ENCODE measurements at regions not wholly inside any gene's neighbourhood (a gene's known extent, or its start where the extent isn't known, plus 50 kb on each side); places are given as distances from the start of the nearest gene placed in this dataset.

DNA sequence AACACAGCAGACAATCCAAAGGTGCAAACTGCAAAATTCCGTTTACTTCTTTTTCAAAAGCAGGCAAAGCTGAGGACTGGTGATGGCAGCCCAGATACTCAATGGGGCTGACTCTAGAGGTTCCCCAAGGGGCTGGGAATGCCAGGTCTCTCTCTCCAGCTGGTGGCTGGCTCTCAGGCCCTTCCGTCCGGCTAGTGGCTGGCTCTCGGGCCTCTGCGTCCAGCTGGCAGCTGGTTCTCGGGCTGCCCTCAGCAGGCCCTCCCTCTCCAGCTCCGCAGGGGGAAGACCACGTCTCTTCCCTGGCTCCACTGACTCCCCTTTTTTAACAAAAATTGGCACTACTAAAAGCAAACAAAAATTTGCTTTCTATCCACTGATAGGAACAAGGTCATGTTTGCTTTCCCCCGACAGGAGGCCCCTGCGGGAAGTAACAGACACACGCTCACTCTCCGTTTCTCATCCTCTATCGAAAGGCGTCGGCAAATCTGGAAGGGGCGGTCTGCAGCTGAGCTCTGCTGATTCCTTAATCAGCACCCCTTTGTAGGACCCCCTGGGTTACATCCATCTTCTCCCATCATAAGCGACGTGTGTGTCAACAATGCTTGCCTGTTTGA lies 381.4 kb downstream of the BRD1 start:
- WGBS, 5 donors = 47 to 70% (median 58%) methylated on average over 18 of the region's 18 CpGs
- TF ChIP-seq POLR2A (IDR thresholded peaks at IDR 0.05) (no peak), POLR2AphosphoS5 (IDR thresholded peaks at IDR 0.05) (no peak), EP300 (IDR thresholded peaks at IDR 0.05) (no peak)
- TF ChIP-seq, protein P1, sequence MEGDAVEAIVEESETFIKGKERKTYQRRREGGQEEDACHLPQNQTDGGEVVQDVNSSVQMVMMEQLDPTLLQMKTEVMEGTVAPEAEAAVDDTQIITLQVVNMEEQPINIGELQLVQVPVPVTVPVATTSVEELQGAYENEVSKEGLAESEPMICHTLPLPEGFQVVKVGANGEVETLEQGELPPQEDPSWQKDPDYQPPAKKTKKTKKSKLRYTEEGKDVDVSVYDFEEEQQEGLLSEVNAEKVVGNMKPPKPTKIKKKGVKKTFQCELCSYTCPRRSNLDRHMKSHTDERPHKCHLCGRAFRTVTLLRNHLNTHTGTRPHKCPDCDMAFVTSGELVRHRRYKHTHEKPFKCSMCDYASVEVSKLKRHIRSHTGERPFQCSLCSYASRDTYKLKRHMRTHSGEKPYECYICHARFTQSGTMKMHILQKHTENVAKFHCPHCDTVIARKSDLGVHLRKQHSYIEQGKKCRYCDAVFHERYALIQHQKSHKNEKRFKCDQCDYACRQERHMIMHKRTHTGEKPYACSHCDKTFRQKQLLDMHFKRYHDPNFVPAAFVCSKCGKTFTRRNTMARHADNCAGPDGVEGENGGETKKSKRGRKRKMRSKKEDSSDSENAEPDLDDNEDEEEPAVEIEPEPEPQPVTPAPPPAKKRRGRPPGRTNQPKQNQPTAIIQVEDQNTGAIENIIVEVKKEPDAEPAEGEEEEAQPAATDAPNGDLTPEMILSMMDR (IDR thresholded peaks at IDR 0.05) = no peak
- Histone ChIP-seq H3K36me3 (no peaks in the 10 kb centered on the region), H3K4me1 (no peaks in the 10 kb centered on the region), H3K27ac (no peak overlapping the region), H3K27me3 (peaks cover 4 to 58% (median 14%) of the 10 kb centered on the region in 3 donors), H3K4me3 (no peak overlapping the region), H3K9me3 (peaks cover 0 to 3% (median under 1%) of the 10 kb centered on the region in 4 donors)
- intact Hi-C loops (cut with DNase I; ENCODE audit: low total_unique reads) = no loop called here
- no peak for DNase-seq

DNA sequence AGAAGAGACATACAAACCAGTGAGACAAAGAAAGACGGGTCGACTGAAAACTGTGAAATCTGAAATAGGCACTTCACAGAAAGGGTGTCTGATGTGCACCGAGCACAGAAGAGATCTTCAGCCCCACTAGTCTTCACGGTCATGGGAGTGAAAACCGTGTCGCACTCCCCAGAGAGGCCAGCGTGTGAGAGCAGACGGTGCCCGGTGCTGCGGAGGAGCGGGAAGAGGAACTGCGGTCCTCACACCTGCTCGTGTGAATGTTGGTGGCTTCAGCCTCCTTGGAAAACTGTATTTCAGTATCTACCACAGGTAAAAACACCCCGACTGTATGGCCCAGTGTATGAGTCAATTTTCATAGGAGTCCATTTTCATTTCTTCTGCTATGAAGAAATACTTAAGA lies 382.9 kb downstream of the BRD1 start:
- Histone ChIP-seq H3K27me3 (peaks cover 0 to 43% (median 11%) of the 10 kb centered on the region in 3 donors), H3K27ac (no peak overlapping the region), H3K36me3 (no peaks in the 10 kb centered on the region), H3K4me1 (no peaks in the 10 kb centered on the region), H3K4me3 (no peak overlapping the region), H3K9me3 (peaks cover 0 to 6% (median 2%) of the 10 kb centered on the region in 4 donors)
- WGBS, 5 donors = 80 to 92% (median 86%) methylated on average over 14 of the region's 14 CpGs
- TF ChIP-seq POLR2AphosphoS5 (IDR thresholded peaks at IDR 0.05) (no peak), POLR2A (IDR thresholded peaks at IDR 0.05) (no peak), EP300 (IDR thresholded peaks at IDR 0.05) (no peak)
- TF ChIP-seq, protein P1 (IDR thresholded peaks at IDR 0.05) = no peak
- no peak for DNase-seq
- intact Hi-C loops (cut with DNase I; ENCODE audit: low total_unique reads) = no loop called here

DNA sequence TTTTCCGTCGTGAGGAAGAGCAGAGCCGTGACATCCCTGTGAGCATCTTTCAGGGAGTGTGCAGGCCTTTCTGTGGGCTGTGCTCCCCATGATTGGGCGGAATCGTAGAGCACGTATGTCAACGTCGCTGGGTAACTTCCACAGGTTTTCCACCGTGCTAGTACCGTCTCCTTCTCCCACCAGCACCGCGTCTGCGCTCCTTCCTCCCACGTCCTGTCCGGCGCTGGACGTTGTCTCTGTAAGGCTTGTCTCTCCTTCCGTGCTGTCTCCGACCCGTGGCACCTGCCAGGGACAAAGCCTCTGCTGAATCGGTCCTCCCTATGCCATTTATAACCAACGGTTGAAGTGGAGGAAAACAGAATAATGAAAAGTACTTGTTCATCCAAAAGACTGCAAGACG lies 386.7 kb downstream of the BRD1 start:
- H3K27me3 ChIP-seq = peaks cover 0 to 5% (median 0%) of the 10 kb centered on the region in 3 donors
- H3K4me3 ChIP-seq = no peak overlapping the region
- TF ChIP-seq, protein P1 (IDR thresholded peaks at IDR 0.05) = no peak
- TF ChIP-seq POLR2A (IDR thresholded peaks at IDR 0.05) = no peak
- TF ChIP-seq POLR2AphosphoS5 (IDR thresholded peaks at IDR 0.05) = no peak
- H3K4me1 ChIP-seq = no peaks in the 10 kb centered on the region
- WGBS, 5 donors = 85 to 93% (median 91%) methylated on average over 23 of the region's 23 CpGs
- H3K27ac ChIP-seq = no peak overlapping the region
- peaks cover 0 to 6% (median 2%) of the 10 kb centered on the region in 4 donors for H3K9me3 ChIP-seq
- no peaks in the 10 kb centered on the region for H3K36me3 ChIP-seq
- DNase-seq = no peak
- intact Hi-C loops (cut with DNase I; ENCODE audit: low total_unique reads) = no loop called here

DNA sequence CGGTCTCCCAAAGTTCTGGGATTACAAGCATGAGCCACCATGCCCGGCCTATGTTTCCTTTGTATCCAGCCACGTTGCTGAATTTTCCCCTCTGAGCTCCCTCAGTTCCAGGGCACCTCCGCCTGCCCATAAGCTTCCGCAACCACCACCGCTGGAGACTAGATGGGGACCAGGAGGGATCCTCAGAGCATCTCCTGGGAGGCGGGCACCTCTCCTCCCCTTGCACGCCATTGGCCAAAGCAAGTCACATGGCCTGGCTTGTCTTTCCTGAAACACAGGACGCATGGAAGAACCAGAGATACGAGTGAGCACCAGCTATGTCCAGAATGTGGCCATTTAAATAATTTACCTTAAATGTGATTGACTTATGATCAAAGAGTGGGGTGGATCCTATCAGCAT lies 388.3 kb downstream of the BRD1 start:
- TF ChIP-seq, protein P1 (IDR thresholded peaks at IDR 0.05) = no peak
- TF ChIP-seq EP300 (IDR thresholded peaks at IDR 0.05) (no peak), POLR2AphosphoS5 (IDR thresholded peaks at IDR 0.05) (no peak), POLR2A (IDR thresholded peaks at IDR 0.05) (no peak)
- no peaks in the 10 kb centered on the region for H3K36me3 ChIP-seq
- no peak for DNase-seq
- no peak overlapping the region for H3K4me3 ChIP-seq
- H3K9me3 ChIP-seq = peaks cover 0 to 19% (median 13%) of the 10 kb centered on the region in 4 donors
- intact Hi-C loops (cut with DNase I; ENCODE audit: low total_unique reads) = no loop called here
- H3K4me1 ChIP-seq = no peaks in the 10 kb centered on the region
- no peak overlapping the region for H3K27ac ChIP-seq
- peaks cover 0 to under 1% (median 0%) of the 10 kb centered on the region in 3 donors for H3K27me3 ChIP-seq
- WGBS, 5 donors = 81 to 88% (median 84%) methylated on average over 10 of the region's 10 CpGs
